GM12875 (cell line): ENCODE measurements at regions not wholly inside any gene's neighbourhood (a gene's known extent, or its start where the extent isn't known, plus 50 kb on each side); places are given as distances from the start of the nearest gene placed in this dataset.

ENCODE experiments used
- H3K4me3 ChIP-seq: one replicate; pipeline ENCODE4 v1.5.1; 2011; ENCODE audit warnings: low read depth, low read length, control low read depth
- TF ChIP-seq, protein P1 (sequence below): IDR thresholded peaks from 2 replicates; pipeline ENCODE4 v1.5.1; 2011; ENCODE audit warnings: low read depth, mild to moderate bottlenecking, control low read depth, inconsistent platforms, low read length, moderate library complexity, borderline replicate concordance; ENCODE audit not compliant: insufficient read depth

DNA sequence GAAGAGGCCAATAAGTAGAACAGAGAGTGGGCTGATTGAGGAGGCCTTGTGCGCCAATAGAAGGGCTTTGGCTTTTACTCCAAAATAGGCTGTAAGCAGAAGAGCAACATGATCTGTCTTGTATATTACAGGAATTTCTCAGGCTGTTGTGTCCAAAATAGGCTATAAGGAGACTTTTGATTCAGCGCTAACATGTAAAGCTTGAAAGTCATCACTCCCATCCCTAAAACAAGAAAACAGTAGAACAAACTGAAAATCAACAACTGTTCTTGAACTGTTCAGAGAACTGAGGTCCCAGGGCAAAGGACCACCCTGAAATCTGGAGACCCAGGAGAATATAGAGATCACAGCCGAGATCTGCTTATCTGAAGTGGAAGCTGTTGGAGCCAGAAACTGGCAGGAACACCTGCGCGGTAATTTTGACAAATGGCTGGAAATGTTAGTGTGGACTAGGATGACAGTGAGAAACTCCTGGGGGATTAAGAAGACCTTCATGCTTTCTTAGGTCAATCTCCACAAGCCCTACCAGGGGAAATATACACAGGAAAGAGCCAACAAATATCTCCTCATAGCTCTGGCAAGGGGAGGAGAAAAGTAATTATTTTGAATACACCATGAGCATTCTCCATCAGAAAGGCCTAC is 258.6 kb downstream of the RBM43 start:
- no peak overlapping the region for H3K4me3 ChIP-seq
- TF ChIP-seq, protein P1, sequence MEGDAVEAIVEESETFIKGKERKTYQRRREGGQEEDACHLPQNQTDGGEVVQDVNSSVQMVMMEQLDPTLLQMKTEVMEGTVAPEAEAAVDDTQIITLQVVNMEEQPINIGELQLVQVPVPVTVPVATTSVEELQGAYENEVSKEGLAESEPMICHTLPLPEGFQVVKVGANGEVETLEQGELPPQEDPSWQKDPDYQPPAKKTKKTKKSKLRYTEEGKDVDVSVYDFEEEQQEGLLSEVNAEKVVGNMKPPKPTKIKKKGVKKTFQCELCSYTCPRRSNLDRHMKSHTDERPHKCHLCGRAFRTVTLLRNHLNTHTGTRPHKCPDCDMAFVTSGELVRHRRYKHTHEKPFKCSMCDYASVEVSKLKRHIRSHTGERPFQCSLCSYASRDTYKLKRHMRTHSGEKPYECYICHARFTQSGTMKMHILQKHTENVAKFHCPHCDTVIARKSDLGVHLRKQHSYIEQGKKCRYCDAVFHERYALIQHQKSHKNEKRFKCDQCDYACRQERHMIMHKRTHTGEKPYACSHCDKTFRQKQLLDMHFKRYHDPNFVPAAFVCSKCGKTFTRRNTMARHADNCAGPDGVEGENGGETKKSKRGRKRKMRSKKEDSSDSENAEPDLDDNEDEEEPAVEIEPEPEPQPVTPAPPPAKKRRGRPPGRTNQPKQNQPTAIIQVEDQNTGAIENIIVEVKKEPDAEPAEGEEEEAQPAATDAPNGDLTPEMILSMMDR: no peak

- TF ChIP-seq, protein P1: no peak
- H3K4me3 ChIP-seq: no peak overlapping the region
Observed at GRCh38 chr2:150997702-150998440, 263.8 kb downstream of the RBM43 start.

DNA sequence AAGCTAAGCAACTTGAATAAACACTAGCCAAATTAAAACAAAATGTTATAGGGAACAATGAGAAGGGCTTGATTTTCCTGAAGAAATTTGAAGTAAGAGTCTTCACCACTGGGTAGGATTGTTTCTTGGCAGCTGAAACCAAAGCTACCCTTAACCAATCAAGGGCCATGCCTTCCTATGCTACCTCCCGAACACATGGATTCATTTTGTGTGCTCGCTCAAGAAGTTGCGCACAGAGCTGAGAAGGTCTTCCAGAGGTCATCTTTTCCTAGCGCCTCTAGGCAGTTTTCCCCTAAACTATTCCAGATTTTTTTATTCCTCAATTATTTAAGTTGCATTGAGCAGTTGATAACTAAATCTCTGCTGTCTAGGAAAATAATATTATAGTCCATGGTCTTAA is 264.6 kb downstream of the RBM43 start:
- TF ChIP-seq, protein P1: no peak
- H3K4me3 ChIP-seq: no peak overlapping the region

DNA sequence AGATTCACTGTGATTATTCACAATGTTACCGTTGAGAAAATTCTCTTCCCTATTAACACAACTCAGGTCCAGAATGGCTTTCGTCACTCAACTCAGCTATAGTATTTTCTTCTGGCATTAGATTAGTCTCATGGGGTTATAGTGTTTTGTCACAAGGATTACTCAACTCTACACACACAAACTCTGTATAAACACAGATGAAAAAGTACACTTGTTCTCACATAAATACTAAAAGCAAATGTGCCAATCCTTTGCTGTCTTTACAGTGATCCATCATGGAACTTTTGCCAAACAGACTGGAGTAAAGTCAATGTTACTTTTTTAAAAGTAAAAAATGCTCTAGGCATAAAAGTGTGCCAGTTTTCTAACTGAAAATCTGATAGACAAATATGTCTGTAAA is 267.6 kb downstream of the RBM43 start:
- TF ChIP-seq, protein P1: no peak
- H3K4me3 ChIP-seq: no peak overlapping the region

- TF ChIP-seq, protein P1: no peak
- no peak overlapping the region for H3K4me3 ChIP-seq
Observed at GRCh38 chr2:150989969-150990368, 271.7 kb downstream of the RBM43 start.

DNA sequence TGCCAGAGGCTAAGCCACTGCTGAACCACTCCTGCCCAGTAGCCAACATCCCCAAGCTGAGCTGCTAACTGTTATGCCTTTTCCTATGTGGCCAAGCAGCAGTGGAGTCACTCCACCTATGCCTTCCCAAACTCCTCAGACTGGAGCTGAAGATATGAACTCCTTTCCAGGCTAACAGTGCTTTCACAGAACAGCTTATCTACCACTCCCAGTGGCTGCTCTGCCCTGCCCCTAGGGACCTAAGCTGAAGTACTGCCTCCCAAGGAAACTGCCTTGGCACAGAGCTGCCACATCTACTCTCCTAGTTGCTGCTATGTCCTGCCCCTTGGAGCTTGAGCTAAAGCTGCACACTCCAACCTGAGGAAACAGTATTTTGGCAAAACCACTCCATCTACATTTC is 275.9 kb downstream of the RBM43 start:
- TF ChIP-seq, protein P1: no peak
- no peak overlapping the region for H3K4me3 ChIP-seq

GRCh38 chr2:150983314-150983897 is 278.3 kb downstream of the RBM43 start:
- H3K4me3 ChIP-seq: no peak overlapping the region
- TF ChIP-seq, protein P1: no peak
